ENCODE measurements at regions not wholly inside any gene's neighbourhood (a gene's known extent, or its start where the extent isn't known, plus 50 kb on each side); places are given as distances from the start of the nearest gene placed in this dataset.
A peak's percentile ranks its signal among the peaks of the same experiment; 100 is the strongest.

- DNase-seq (ENCODE audit: low spot score) (no peak), FAIRE-seq (no peak)
These were observed 59.9 kb upstream of the PROX1 start for GRCh38 chr1:213927846-213928245.

DNA sequence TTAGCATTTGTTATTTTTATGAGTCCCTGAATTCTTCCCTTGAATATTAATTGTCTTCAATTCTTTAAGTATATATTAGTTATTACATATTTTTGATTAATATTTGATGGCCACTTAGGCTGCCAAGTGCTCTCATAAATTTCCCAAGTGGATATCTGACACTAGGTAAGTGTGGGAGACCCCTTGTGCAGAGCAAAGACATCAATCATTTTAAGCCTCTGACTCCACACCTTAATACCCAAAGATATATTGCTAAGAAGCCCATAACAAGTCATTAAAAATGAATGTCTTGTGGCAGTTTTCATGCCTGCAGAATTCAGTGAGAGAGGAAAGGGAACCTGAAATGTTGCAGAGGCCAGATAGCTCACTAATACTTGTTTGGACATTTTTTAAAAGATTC is 58.4 kb upstream of the PROX1 start:
- FAIRE-seq (no peak), DNase-seq (ENCODE audit: low spot score) (no peak)

DNA sequence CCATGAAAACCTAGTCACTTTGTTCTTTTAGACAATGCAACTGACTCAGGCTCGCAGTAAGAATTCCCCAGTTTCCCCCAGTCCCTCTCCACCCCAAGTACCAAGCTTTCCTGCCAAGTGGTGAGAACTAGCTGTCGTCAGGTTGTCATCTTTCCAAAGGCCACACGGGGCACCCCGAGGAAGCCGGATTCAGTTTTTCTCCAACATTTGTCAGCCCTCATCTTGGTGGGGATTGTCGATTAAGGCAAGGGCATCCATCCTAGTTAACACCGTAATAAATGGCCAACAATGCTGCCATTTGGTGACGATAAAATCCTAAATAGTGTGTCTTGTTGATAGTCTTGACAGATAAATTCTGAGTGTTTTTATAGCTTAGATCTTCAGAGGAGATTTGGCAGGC is 55.9 kb upstream of the PROX1 start:
- FAIRE-seq (no peak), DNase-seq (ENCODE audit: low spot score) (no peak)

DNA sequence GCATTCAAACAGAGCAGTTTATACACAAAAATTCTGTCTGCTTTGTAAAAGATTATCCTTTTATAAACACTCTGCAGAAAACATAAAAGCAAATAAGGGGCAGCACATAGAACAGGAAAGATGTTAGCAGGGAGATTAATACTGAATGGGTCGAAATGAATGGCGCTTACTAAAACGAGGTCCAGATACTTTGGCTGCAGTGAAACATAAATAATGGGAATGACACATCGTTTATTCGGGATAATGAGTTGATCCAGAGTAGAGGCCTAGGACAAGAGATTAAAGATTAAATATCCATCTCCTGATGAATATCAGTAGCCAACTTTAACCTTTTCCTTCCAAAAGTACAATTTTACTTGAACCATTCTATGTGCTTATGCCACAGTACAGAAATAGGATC is 54.4 kb upstream of the PROX1 start:
- no peak for DNase-seq (ENCODE audit: low spot score)
- no peak for FAIRE-seq

DNA sequence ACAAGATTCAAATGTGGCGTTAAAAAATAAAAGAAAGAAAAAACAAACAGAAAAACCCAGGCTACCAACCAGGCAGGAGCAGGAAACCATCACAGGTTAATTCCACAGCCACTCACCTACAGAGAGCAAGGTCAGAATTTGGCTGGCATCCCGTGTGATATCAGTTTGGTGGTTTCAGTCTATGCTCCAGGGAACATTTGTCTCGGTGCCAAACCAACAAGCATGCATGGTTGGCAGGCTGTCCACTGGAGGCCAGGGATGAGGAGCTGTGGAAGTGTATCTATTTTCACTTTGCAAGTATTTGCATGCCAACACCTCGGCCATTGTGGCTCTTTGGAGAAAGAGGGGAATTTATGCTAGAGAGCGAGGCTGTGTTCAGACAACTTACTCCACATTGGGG is 53.1 kb upstream of the PROX1 start:
- no peak for FAIRE-seq
- peak; percentile 72 for DNase-seq (ENCODE audit: low spot score)

- FAIRE-seq = no peak
These were observed 51.2 kb upstream of the PROX1 start for GRCh38 chr1:213936571-213936970.

More at GRCh38 chr1:213936571-213936970, 51.2 kb upstream of the PROX1 start:
- no peak for DNase-seq (ENCODE audit: low spot score)

Measured in urothelium cell line (cell line).